Adipocyte (in vitro differentiated cells): ENCODE measurements at regions not wholly inside any gene's neighbourhood (a gene's known extent, or its start where the extent isn't known, plus 50 kb on each side); places are given as distances from the start of the nearest gene placed in this dataset.

Experiments used
- DNase-seq: peaks from one replicate; pipeline ENCODE4 v3.0.0-alpha.2; 2015; ENCODE audit warnings: low read depth
- H3K27me3 ChIP-seq: replicated peaks from 2 replicates; pipeline ENCODE4 v1.7.0; 2013; ENCODE audit warnings: mild to moderate bottlenecking, low read length, moderate library complexity; ENCODE audit not compliant: control insufficient read depth, insufficient read depth
- H3K36me3 ChIP-seq: 2 replicates; pipeline ENCODE4 v1.7.0; 2013; ENCODE audit warnings: low read length, mild to moderate bottlenecking, moderate library complexity; ENCODE audit not compliant: control insufficient read depth, insufficient read depth, severe bottlenecking
- H3K4me1 ChIP-seq: 2 replicates; pipeline ENCODE4 v1.7.0; 2013; ENCODE audit warnings: mild to moderate bottlenecking, low read length, moderate library complexity; ENCODE audit not compliant: control insufficient read depth, insufficient read depth
- H3K4me3 ChIP-seq: 2 replicates; pipeline ENCODE4 v1.7.0; 2013; ENCODE audit warnings: mild to moderate bottlenecking, low read length, moderate library complexity
- H3K9ac ChIP-seq: 2 replicates; pipeline ENCODE4 v1.7.0; 2013; ENCODE audit warnings: mild to moderate bottlenecking, low read length, moderate library complexity
- H3K9me3 ChIP-seq: 2 replicates; pipeline ENCODE4 v1.7.0; 2013; ENCODE audit warnings: mild to moderate bottlenecking, low read length, moderate library complexity; ENCODE audit not compliant: control insufficient read depth

DNA sequence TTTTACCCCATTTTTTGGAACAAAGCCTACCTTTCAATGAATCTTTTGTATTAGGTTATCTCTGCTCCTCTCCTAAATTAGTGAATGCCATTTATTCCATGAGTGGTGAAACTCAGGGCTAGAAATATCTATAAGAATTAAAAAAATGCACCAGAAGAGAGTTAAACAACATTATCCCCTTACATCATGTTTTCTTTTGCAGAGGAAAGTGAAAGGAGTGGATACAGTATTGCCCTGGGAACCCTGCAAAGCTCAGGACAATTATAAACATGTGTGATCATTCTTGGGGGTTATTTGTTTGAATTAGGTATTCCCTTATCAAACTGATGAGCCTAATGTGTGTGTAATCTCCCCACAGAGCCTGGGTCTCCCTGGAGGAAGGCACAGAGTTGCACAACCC is 559.2 kb downstream of the RNF144A start:
- Histone ChIP-seq H3K36me3 (no peaks in the 10 kb centered on the region), H3K9ac (no peak overlapping the region), H3K4me3 (no peak overlapping the region), H3K4me1 (peaks cover 6% of the 10 kb centered on the region), H3K27me3 (no peaks in the 10 kb centered on the region), H3K9me3 (no peaks in the 10 kb centered on the region)
- peak; percentile 60 for DNase-seq

DNA sequence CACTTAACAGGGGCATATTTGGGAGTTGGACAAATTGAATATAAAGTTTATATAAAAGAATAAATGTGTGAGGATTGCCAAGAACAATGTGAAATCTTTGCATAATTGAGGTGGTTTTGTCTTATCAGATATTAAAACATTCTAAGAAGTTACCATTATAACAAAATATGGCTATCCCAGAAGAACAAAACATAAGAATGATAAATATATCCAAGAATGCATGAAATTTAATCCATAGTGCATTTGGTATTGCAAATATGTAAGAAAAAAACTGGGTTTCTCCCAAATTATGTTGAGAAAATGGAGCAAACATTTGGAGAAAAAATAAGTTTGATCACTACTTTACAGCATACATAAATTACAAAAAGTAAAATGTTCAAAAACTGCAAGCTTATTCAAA is 562.4 kb downstream of the RNF144A start:
- Histone ChIP-seq H3K4me1 (peaks cover 6% of the 10 kb centered on the region), H3K4me3 (no peak overlapping the region), H3K9ac (no peak overlapping the region), H3K27me3 (no peaks in the 10 kb centered on the region), H3K36me3 (no peaks in the 10 kb centered on the region), H3K9me3 (peaks cover 9% of the 10 kb centered on the region)
- DNase-seq: peak; percentile 54

DNA sequence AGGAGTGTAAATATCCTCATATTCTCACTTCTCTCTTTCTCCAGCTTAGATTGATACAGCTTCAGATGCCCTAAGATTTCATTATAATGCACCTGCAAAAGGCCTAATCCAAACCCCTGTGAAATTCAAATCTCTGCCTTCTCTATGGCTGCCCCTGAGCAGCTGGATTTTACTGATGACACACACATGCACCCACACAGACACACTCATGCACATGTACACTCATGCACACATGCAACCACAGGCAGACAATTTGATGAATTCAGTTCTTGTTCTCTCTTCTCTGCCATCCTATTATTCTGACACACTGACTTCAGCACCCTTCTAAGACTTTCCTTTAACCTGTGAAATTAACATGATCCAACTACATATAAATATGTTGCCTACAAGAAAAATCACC is 563.2 kb downstream of the RNF144A start:
- H3K9ac ChIP-seq: no peak overlapping the region

DNA sequence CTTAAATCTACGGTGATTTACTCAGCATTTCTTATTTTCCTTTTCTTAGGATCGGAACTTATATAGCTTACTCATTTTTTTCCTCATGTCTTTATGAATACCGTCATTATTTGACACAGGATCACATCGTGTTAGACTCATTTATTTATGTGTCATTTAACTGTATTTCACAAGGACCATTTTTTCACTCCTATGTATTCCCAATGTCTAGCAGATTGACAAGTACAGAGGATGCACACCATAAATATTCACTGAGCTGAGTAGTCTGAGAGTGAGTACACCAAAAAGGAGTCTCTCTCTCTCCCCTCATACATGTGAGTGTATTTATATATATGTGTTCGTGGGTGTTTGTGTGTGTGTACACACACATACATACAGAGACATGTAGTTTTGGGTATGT is 573.5 kb downstream of the RNF144A start:
- no peak overlapping the region for H3K9ac ChIP-seq
- no peaks in the 10 kb centered on the region for H3K36me3 ChIP-seq
- H3K27me3 ChIP-seq: no peaks in the 10 kb centered on the region
- no peak overlapping the region for H3K4me3 ChIP-seq
- DNase-seq: no peak
- H3K4me1 ChIP-seq: no peaks in the 10 kb centered on the region
- peaks cover 13% of the 10 kb centered on the region for H3K9me3 ChIP-seq

More for the DNA sequence above, 563.2 kb downstream of the RNF144A start:
- Histone ChIP-seq H3K4me3 (no peak overlapping the region), H3K36me3 (no peaks in the 10 kb centered on the region), H3K27me3 (no peaks in the 10 kb centered on the region), H3K9me3 (peaks cover 9% of the 10 kb centered on the region), H3K4me1 (peaks cover 6% of the 10 kb centered on the region)
- DNase-seq: no peak

GRCh38 chr2:7492719-7493118 is 575.5 kb downstream of the RNF144A start:
- H3K4me1 ChIP-seq: no peaks in the 10 kb centered on the region
- no peaks in the 10 kb centered on the region for H3K27me3 ChIP-seq
- no peaks in the 10 kb centered on the region for H3K36me3 ChIP-seq
- no peak overlapping the region for H3K4me3 ChIP-seq
- no peak for DNase-seq
- H3K9me3 ChIP-seq: peaks cover 13% of the 10 kb centered on the region
- no peak overlapping the region for H3K9ac ChIP-seq

DNA sequence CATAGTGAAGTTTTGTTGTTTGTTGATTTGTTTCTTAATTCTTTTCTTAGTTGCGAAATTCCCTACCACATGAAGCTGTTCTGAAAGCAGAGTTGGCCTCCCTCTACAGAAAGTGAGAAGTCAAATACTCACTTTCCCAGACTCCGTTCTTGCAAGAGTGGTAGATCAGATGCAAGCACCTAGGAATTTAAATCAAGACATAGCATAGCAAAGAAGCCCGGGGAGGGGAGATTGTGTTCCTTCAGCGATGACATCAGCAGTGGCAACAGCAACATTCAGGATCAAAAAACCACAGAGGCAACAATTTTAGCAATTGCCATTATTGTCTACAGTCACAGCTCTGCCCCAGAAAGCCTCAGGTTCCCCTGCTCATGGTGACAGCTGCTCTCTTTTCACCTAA is 580.0 kb downstream of the RNF144A start:
- H3K27me3 ChIP-seq: peaks cover 9% of the 10 kb centered on the region
- H3K36me3 ChIP-seq: no peaks in the 10 kb centered on the region
- H3K9me3 ChIP-seq: peaks cover 13% of the 10 kb centered on the region
- peak; percentile 70 for DNase-seq
- no peak overlapping the region for H3K9ac ChIP-seq
- H3K4me1 ChIP-seq: no peaks in the 10 kb centered on the region
- no peak overlapping the region for H3K4me3 ChIP-seq

DNA sequence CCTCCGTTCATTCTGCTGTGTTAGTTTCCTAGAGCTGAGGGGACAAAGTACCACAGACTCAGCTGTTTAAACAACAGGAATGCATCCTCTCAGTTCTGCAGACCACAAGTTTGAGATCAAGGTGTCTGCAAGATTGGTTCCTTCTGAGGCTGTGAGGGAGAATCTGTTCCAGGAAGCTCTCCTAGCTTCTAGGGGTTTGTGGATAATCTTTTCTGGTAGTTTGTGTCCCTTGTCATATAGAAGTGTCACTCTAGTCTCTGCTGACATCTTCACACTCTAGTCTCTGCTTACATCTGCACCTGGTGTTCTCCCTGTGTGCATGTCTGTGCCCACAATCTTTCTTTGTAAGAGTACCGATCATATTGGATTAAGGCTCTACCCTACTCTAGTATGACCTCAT is 581.8 kb downstream of the RNF144A start:
- H3K36me3 ChIP-seq: no peaks in the 10 kb centered on the region
- no peak overlapping the region for H3K4me3 ChIP-seq
- peaks cover 9% of the 10 kb centered on the region for H3K27me3 ChIP-seq
- peaks cover 9% of the 10 kb centered on the region for H3K9me3 ChIP-seq
- no peak overlapping the region for H3K9ac ChIP-seq
- H3K4me1 ChIP-seq: no peaks in the 10 kb centered on the region
- no peak for DNase-seq

- Histone ChIP-seq H3K9ac (no peak overlapping the region), H3K4me1 (no peaks in the 10 kb centered on the region), H3K27me3 (peaks cover 9% of the 10 kb centered on the region), H3K9me3 (no peaks in the 10 kb centered on the region), H3K36me3 (no peaks in the 10 kb centered on the region), H3K4me3 (no peak overlapping the region)
- no peak for DNase-seq
Measured at GRCh38 chr2:7502336-7502735, 585.1 kb downstream of the RNF144A start.

DNA sequence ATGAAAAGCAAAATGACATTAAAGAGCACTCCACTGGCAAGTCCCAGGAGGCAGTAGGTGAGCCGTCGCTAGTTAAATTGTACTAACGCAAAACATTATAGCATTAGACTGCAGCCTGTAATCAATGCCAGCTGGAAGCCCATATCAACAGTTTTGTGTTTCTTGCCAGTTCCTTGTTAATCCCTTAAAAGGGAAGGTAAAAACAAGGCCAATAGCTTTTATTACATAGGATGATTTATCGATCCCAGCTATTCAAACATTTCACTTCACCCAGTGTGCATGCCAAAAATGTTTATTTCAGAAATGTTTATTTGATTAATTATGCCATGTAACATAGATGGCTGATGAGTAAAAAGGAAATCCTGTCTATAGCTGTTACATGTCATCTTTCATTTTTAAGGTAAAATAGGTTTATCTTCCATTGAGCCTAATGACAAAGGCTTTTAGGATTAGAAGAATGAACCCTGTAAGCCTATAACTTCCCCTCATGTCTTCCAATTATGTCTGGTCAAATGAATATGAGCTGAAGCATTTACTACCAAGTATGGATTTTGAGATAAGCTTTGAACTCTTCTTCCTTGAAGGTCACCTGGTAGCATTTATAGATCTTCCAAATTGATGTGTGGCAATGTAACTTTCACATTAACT is 591.2 kb downstream of the RNF144A start:
- Histone ChIP-seq H3K9ac (no peak overlapping the region), H3K4me1 (no peaks in the 10 kb centered on the region)
- DNase-seq: peak; percentile 29

DNA sequence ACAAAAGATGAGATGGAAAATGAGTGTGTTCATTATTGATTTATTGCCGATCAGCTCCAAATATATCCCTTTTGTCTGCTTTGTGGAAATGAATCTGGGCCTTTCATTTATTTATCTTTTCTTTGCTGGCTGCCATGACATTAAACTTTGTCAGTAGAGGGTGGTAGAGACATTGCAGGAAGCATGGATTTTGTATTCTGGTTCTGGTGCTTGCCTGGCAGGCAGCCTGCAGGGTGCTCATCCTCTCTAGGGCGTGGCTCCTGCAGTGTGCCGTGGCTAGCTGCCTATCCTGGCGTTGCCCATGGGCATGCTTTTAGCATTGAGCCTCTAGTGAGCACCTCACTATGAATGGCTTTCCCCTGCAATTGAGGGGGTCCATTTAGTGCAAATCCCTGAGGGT is 593.1 kb downstream of the RNF144A start:
- Histone ChIP-seq H3K4me1 (no peaks in the 10 kb centered on the region), H3K36me3 (no peaks in the 10 kb centered on the region), H3K4me3 (no peak overlapping the region), H3K9me3 (no peaks in the 10 kb centered on the region), H3K9ac (no peak overlapping the region), H3K27me3 (no peaks in the 10 kb centered on the region)
- no peak for DNase-seq

More for the DNA sequence above, 591.2 kb downstream of the RNF144A start:
- Histone ChIP-seq H3K9me3 (no peaks in the 10 kb centered on the region), H3K4me3 (no peak overlapping the region), H3K36me3 (no peaks in the 10 kb centered on the region), H3K27me3 (no peaks in the 10 kb centered on the region)

DNA sequence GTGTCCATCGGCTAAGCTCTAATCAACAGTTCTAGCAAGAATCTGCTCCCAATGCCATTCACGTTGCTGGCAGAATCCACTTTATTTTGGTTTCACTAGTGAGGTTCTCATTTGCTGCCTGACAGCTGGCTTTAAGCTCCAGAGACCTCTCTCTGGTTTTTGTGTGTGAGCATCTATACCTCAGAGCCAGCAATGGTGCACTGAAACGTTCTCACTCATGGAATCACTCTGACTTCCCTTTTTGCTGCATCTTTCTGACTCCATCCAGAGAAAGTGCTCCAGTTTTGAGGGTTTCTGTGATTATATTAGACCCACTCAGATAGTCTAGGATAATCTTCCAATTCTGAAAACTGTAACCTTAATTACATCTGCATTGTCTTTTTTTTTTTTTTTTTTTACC is 596.6 kb downstream of the RNF144A start:
- Histone ChIP-seq H3K36me3 (no peaks in the 10 kb centered on the region), H3K27me3 (no peaks in the 10 kb centered on the region), H3K9me3 (no peaks in the 10 kb centered on the region), H3K4me3 (no peak overlapping the region), H3K9ac (no peak overlapping the region), H3K4me1 (peaks cover 8% of the 10 kb centered on the region)
- no peak for DNase-seq

DNA sequence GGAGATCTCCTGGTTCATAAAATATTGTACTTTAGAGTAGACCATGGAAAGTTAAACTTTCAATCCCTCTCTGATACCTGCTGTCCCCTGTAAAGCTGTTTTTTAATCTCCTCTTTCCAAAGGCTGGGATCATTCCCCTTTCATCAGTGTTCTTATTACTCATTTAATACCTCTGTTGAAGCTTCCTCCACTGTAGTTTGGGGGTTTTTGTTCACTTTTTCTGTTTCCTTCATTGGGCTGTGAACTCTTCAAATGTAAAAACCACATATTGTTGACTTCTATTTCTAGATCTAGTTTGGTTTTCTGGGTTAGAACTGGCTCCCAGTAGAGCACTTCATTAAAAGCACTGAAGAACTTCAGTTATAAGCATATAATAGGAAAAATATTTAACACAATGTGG is 598.1 kb downstream of the RNF144A start:
- Histone ChIP-seq H3K9ac (no peak overlapping the region), H3K4me1 (peaks cover 8% of the 10 kb centered on the region), H3K9me3 (no peaks in the 10 kb centered on the region), H3K36me3 (no peaks in the 10 kb centered on the region), H3K4me3 (no peak overlapping the region), H3K27me3 (no peaks in the 10 kb centered on the region)
- DNase-seq: no peak
